ENCODE measurements at regions not wholly inside any gene's neighbourhood (a gene's known extent, or its start where the extent isn't known, plus 50 kb on each side); places are given as distances from the start of the nearest gene placed in this dataset.
"Not testable (repeated sequence)": the region's sequence is repeated elsewhere in the genome, so short reads cannot be mapped to it uniquely, and the experiment has no call there.

DNA sequence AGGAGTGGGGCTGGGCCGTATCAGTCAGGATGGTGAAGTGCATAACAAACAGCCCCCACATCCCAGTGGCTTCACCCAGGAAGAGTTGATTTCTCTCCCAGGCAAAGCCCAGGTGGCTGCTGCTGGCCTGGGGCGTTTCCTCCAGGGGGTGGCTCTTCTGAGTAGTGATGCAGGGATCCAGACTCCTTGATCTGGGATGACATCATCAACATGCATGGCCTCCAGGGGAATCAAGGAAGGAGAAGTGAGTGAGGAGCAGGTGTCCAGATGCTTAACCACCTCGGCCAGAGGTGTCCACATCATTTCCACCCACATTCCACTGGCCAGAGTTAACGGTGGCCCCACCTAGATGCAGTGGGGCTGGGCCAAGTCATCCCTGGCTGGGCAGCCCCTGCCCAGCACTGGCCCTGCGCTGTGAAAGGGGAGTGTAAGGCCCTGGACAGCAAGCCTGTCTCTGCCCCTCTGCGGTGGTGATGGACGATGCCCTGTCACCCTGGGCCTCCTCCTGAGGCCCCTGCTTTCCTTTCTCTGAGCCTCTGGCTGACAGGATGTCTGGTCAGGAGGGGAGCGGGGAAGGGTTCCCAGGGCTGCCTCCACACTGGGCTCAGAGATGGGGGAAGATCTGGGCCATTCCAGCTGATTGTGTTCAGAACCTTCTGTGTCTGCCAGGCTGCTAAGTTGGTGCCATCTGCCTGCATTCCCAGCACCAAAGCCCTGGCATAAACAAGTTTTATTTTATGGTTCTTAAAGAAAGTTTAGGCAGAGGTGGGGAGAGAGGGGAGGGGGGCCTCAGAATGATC, 598.2 kb downstream of the MATN1 start:
- peak; percentile 25 for DNase-seq (ENCODE audit: low spot score)

DNA sequence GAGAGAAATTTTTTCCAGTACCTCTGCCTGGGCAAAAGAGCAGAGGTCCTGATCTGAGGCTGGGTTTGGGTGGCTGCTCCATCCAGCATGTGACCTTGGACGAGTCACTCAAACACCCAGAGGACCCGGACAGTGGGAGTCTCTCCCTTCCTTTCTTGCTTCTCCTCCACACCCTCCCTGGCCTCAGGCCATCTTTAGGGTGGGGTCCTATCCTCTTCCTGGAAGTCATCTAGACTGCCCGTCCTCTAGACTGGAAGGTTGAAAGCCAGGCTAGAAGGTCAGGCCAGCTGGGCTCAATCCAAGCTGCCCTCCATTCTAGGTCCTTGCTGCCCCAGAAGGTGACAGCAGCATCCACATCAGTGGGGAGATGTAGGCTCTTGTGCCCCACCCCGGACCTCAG, 599.5 kb downstream of the MATN1 start:
- DNase-seq (ENCODE audit: low spot score): no peak

DNA sequence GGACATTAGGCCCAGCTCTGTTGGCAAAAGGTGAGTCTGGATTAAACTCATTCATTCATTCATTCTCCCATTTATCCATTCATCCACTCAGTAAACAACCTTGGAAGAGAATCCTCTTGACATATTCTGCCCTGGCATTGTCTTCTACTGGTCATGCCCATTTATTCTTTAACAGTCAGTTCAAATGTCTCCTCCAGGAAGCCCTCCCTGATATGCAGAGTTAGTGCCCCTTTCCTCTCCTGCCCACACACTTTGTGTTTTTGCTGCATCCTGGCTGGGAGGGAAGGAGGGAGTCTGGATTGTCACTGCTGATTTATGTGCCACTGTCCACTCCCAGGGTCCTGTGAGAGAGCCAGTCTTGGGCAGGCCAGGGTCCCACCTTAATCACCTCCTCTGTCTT, 600.3 kb downstream of the MATN1 start:
- no peak for DNase-seq (ENCODE audit: low spot score)

DNA sequence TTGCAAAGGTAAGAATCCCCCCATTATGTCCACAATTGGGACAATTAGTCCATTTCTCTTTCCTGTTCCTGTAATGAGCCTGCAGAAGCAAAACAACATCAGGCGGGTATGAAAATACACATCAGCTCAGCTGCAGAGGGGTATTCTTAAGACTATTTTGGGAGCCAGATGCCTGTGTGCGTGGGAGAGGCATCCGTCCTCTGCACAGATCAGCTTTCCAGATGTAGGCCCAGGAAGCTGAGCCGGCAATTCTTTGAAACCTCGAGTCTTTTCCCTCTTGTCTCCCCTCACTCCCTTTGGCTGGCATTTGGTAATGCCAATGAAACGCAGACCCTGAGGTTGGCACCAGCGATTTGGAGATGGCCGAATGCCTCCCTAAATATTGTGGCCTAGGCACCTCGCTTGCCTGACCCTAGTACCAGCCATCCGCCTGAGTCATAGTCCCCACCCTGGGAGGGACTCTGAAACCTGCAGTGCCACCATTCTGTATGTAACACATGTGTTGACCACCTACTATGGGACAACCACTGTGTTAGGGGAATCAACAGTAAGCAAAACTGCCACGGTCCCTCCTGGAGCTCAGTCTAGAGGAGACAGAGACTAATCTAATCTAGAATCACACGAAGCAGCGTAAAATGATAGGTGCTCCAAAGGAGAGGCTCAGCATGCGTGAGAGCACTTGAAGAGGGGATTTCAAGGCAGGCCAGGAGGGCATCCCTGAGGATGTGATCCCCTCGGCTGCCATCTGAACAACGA, 603.0 kb downstream of the MATN1 start:
- no peak for DNase-seq (ENCODE audit: low spot score)

DNA sequence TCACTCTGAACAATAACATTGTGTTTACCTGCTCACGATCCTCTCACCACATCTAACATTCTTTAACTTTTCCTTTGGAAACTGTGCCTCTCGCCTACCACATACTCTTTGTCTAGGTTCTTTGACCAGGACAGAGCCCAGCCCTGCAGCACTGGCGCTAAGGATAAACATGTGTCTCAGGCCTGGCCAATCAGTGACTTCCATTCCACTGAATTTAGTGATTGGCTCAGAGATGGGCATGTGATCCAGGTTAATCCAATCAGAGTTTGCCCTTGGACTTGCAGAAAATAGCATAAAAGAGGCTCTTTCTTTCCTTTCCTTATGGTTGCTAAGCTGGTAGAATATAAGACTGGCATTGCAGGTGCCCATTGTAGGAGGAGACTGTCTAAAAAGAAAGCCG, 605.7 kb downstream of the MATN1 start:
- DNase-seq (ENCODE audit: low spot score): no peak

DNA sequence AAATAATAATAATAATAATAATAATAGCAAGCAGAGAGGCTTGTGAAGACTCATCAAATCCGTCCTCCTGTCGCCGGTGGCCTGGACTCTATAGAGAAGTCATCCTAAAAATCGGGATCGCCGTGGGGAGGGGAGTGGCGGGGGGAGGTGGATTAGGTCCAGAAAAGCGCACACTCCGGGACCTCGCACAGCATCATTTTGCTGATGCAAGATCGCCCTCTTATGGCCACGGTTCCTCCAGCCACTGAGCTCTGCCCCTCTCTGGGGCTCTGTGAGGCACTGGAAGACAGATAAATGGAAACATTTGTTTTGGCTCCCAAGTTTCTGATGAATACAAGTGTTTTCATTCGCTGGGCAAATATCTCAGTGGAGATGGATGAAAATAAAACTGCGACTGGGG, 612.0 kb downstream of the MATN1 start:
- DNase-seq (ENCODE audit: low spot score): peak; percentile 74

DNA sequence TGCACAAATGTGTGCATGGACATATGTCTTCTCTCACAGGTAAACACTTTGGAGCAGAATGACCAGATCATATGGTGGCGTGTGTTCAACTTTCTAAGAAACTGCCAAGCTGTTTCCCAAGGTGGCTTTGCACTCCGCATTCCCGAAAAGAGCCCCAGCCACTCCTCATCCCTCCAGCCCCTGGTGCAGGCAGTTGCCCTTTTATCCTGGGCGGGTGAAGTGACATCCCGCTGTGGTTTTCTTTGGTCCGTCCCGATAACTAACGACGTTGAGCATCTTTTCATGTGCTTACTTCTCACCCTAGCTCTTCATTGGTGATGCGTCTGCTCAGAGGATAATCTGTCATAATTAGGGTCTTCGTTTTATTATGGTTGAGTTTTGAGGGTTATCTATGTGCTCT, 612.5 kb downstream of the MATN1 start:
- DNase-seq (ENCODE audit: low spot score): no peak

DNA sequence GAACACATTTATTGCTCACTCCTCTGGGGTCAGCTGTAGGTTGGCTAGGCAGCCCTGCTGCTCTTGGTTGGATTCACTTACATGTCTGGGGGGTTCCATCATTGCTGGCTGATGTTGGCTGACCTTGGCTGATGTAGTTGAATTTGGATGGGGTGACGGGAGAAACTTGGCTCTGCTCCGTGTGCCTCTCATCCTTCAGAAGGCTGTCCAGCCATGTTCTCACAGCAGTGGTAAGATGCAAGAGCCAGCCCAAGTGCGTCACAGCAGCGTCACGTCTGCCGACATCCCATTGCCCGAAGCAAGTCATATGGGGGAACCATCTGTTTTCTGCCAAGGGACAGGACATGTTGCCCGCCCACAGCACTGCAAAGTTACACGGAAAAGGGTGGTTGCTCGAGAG, 613.5 kb downstream of the MATN1 start:
- DNase-seq (ENCODE audit: low spot score): peak; percentile 50

DNA sequence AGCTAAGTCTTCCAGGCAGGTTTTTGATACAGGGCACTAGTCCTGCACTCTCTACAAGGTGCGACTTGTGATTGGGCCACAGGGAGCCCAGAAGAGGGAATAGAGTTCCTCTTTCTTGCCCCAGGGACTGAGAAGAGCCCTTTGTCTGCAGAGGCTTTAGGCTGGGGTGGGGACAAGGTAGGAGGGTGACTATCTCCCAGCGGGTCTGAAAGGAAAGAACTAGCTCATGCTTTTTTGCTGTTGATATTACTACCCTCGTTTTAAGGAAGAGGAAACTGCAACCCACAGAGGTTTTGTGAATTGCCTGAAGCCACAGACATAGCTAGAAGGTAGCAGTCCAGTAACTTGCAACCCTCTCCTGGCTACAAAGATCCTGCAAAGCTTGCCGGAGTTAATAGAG, 615.2 kb downstream of the MATN1 start:
- DNase-seq (ENCODE audit: low spot score): no peak

DNA sequence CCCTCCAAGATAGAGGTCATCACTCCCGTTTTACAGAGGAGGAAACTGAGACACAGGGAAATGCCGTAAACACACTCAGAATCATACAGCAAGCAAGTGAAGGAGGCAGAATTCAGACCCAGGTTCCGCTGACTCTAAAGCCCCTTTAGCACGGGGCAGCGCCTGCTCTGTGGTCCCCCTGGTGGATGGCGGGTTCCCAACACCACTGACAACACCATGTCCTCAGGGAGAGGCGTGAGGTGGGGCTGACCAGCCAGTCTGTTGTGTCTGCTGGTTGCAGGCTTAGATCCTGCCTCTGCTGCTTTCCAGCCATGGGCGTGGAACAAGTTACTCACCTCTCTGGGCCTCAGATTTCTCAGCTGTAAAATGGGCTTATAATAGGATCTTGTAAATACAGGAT, 617.3 kb downstream of the MATN1 start:
- no peak for DNase-seq (ENCODE audit: low spot score)

DNA sequence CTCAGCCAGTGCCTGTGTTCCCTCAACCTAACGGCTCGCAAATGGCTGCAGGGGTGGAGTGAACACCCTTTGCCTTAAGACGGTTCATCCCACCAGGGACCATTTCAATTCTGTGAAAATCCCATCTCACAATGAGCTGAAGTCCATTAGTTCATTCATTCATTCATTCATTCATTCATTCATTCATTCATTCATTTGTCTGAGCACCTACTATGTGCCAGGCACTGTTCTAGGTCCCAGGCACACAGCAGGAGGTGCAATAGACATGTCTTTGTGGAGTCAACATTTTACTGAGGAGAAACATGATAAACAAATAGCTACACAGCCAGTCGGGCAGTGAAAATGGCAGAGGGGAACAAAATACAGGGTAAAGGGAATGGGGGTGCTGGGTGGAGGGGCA, 618.8 kb downstream of the MATN1 start:
- no peak for DNase-seq (ENCODE audit: low spot score)

DNA sequence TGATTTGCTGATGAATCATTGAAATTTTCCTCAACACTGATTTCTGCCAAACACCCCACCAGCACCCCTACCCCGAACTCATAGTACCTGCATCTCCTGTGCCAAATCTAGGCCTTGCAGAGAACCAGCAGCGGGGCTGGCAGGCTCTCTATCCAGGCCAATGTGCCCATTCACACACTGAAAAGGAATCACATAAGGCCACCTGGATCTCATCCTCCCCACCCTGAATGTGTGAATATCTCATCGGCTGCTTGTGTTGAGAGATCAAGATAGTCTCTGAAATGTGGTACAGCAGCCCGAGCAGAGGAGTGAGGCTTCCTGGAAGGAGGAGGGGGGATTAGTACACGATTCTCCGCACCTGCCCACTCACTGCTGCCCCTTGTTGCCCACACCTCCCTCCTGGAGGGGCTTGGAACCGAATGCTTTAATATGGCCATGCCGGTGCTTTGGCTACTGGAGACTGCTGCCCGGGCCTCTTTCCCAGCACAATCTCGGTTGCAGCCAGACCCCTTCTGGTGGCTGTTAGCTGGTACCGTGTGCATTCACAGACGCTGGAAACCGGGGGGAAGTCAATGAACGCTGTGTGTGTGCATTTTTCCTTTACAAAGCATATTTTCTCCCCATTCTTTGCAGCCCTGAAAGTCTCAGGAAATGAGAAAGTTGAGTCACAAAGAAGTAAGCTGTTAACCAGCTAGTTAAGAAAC, 619.5 kb downstream of the MATN1 start:
- no peak for DNase-seq (ENCODE audit: low spot score)

DNA sequence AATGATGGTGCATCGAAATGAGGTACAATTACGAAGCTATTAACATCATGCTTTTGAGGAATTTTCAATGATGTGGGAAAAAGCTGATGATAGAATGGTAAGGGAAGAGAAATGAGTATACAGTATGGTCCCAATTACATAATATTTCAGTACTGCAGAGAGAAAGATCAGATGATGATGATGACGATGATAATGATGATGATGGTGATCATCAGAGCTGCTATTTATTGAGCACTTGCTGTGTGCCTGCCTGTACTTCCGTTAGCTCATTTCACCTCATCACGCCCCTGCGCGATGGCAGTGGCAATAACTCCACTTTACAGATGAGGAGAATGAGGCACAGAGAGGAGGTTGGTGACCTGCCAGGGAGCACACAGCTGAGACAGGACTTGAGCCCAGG, 620.8 kb downstream of the MATN1 start:
- DNase-seq (ENCODE audit: low spot score): no peak

DNA sequence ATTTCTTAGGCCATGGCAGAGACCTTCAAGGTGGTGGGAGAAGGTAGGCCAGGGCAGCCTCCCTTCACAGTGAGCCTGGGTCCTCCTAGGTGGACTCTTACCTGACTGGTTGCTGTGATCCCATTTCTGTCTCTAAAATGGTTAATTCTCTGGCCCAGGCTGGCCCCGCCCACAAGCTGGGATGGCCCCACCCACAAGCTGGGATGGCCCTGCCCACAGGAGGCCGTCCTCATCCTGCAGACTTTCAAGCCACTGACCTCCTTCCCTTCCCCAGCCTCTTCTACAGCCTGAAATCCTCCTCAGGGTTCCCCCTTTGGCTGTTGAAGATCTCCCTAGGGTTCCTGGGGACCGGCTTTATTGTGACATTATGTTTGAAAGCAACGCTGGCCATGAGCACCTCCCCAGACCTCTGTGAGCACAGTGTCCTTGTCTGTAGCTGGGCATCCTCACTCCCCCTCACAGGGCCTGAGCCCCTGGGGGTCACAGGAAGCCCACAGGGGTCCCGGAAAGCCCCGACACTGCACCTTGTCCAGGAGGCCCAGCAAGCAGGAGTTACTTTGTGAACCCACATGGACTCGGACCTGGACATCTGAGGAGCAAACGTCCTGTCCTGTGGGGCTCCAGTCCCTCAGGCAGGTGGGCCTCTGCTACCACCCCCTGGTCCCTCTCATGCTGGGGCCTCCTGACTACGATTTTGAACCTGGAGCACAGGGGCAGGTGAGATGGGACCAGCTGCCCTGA, 621.7 kb downstream of the MATN1 start:
- no peak for DNase-seq (ENCODE audit: low spot score)

DNA sequence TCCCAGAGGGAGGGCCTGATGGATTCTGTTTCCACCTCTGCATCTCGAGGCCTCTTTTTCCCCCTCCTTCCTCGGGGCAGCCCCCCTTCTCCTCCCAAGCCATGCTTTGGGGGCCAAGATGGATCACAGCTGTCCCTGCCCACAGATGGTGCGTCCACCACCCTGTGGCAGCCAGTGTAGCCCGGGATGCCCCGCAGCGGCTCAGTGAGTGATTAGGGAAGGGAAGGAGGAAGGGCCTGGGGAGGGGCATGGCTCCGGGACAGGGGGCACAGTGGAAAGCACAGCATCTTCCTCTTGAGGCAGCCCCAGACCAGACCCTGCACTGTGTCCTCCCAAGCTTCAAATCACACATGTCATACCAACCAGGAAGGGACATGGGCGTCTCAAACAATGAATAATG, 622.4 kb downstream of the MATN1 start:
- no peak for DNase-seq (ENCODE audit: low spot score)

DNA sequence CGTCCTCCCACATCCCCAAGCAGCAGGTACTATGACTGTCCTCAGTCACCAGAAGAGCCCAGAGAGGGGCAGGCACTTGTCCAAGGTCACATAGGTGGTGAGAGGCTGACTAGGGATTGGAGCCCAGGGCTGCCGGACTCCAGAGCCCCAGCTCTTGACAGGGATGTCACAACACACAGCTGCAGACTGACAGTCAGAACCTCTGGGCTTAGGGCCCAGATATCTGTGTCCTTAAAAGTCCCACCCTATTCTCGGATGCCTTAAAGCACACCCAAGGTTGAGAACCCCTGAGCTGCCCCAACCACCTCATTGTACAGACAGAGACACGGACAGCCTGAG, 622.9 kb downstream of the MATN1 start:
- no peak for DNase-seq (ENCODE audit: low spot score)

DNA sequence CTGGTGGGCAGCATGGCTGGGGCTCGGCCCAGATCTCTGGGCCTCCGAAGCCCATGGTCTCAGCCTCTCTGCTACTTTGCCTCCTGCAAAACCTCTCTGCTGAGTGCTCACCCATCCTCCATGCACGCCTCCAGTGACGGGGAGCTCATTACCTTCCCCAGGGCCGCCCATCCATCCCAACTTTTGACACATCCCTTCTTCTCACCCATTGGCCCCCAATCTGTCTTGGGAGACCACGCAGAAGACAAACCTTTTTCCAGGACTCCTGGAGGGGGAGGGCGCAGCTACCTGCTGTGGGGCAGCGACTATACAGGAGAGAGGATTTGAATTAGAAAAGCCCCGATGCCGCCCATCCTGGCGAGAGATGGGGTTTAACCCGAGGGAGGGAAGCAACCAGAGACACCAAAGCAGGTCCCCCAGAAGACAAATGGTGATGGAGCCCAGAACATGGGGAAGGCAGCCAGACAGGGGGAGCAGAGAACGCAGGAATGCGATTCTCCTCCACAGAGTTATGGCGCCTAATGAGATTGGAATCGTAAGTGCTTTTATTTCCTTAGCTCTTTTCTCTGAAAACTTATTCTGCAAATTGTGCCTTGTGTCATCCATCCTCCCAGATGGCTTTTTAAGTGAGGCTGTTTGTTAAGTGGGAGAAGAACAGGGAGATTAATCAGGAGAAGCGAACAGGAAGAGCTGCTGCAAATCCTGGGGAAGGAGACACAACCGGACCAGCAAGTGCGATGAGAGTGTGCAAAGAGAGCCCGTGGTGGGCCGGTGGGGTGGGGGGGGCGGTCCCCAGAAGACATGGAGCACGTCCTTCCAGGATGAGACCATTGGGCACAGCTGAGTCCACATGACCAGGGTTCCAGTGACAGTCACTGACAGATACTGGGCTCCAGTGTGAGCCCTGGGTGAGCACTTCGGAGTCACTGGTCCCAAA, 623.5 kb downstream of the MATN1 start:
- no peak for DNase-seq (ENCODE audit: low spot score)

DNA sequence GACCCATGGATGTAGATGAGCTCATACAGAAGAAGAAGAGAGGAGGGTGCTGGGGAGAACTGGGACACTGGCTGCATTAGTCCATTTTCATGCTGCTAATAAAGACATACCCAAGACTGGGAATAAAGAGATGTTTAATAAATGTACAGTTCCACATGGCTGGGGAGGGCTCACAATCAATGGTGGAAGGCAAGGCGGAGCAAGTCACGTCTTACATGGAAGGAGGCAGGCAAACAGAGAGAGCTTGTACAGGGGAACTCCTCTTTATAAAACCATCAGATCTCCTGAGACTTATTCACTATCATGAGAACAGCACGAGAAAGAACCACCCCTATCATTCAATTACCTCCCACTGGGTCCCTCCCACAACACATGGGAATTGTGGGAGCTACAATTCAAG, 625.5 kb downstream of the MATN1 start:
- not testable (repeated sequence) for DNase-seq (ENCODE audit: low spot score)

DNA sequence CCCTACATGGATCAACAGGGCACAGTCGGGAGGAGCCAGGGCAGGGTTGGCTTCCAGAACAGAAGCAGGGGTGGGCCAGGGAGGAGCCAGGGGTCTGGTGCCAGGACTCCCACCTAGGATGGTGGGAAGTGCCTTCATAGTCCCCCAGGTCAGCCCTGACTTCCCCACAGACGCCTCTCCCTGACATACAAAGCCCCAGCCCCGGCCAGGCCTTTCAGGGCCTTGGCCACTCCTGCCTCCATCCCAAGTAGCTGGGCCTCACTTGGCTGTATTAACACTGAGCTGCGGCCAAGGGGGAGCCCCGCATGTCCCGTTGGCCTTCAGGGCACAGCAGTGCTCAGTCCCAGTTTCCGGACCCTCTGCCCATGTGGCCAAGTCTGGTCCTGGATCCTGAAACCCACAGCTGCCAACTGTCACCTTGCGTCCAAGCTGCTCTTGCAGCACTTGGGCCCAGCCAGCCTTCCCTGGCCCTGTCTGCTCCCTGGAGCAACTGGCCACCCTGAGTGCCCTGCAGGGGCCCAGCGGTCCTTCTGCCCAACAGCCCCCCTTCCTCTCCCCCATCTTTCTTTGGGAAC, 627.8 kb downstream of the MATN1 start:
- no peak for DNase-seq (ENCODE audit: low spot score)

DNA sequence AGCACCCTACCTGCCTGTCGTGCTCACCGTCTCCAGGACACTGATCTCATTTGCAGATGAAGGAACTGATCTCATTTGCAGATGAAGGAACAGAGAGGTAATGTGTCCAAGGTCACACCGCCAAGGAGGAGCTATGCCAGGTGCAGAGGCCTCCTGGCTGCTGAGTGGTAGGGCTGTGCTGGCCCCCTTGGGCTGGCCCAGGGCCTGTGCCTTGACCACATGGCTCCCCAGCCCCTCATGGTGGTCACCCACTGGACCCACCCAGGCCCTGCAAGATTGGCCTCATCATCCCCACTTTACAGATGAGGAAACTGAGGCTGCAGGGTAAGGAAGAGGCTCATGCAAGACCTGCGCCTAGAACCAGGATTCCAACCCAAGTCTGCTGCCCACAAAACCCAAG, 628.3 kb downstream of the MATN1 start:
- no peak for DNase-seq (ENCODE audit: low spot score)

Measured in Ammon's horn (tissue), 1 donor.